Lower lobe of right lung (tissue), 2 donors: ENCODE measurements at regions not wholly inside any gene's neighbourhood (a gene's known extent, or its start where the extent isn't known, plus 50 kb on each side); places are given as distances from the start of the nearest gene placed in this dataset.

Experiments
- ATAC-seq, 2 donors: fragments of 200-7000 bp; cut with Tn5 transposase; one replicate each; pipeline ENCODE4 v1.9.1; 2020 to 2022; ENCODE audit warnings: mild to moderate bottlenecking in 2 of 2, moderate library complexity in 2 of 2
- DNase-seq: peaks from one replicate; pipeline ENCODE4 v3.0.0-alpha.2; 2020
- H3K27ac ChIP-seq: fragments of 200-600 bp; one replicate; pipeline ENCODE4 v1.8.0; 2022
- H3K27me3 ChIP-seq: fragments of 200-600 bp; one replicate; pipeline ENCODE4 v1.8.0; 2022; ENCODE audit warnings: low read depth
- H3K36me3 ChIP-seq: fragments of 200-600 bp; one replicate; pipeline ENCODE4 v1.8.0; 2022; ENCODE audit warnings: mild to moderate bottlenecking
- H3K4me1 ChIP-seq: fragments of 200-600 bp; one replicate; pipeline ENCODE4 v1.8.0; 2022
- H3K4me3 ChIP-seq: fragments of 200-600 bp; one replicate; pipeline ENCODE4 v1.8.0; 2022; ENCODE audit warnings: mild to moderate bottlenecking
- H3K9me3 ChIP-seq: fragments of 200-600 bp; one replicate; pipeline ENCODE4 v1.8.0; 2022
- intact Hi-C: fragments of 100-400 bp; cut with DNase I; formaldehyde crosslinking; loops from one replicate; pipeline ENCODE4 v1.11.0; 2022
- TF ChIP-seq, protein P1 (sequence below): fragments of 200-600 bp; IDR thresholded peaks from one replicate; pipeline ENCODE4 v1.8.0; 2022; ENCODE audit warnings: antibody characterized with exemption, mild to moderate bottlenecking
- donor health status: DM: no; HTN: yes; CAD: no; lungs with severe emphysema.

DNA sequence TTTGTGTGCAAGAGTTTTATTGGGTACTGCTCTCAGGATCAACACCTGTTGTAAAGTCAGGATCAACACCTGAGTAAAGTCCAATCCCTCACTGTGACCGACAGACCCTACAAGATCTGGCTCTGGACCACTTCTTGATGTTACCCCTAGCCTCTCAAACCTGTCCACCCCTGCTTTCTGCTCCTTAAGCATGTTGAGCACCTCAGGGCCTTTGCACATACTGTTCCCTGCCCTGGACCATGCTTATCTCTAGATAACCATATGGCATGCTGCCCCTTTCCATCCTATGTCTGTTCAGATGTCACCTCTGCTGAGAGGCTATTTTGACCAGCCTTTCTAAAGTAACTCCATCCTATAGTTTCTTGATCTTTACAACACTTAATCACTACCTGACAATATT lies 269.6 kb downstream of the SMARCA2 start:
- Histone ChIP-seq H3K27me3 (no peaks in the 10 kb centered on the region), H3K9me3 (no peaks in the 10 kb centered on the region), H3K4me1 (no peaks in the 10 kb centered on the region), H3K27ac (no peak overlapping the region), H3K36me3 (no peaks in the 10 kb centered on the region), H3K4me3 (no peak overlapping the region)
- intact Hi-C loops = no loop called here
- no peak for DNase-seq
- TF ChIP-seq, protein P1, sequence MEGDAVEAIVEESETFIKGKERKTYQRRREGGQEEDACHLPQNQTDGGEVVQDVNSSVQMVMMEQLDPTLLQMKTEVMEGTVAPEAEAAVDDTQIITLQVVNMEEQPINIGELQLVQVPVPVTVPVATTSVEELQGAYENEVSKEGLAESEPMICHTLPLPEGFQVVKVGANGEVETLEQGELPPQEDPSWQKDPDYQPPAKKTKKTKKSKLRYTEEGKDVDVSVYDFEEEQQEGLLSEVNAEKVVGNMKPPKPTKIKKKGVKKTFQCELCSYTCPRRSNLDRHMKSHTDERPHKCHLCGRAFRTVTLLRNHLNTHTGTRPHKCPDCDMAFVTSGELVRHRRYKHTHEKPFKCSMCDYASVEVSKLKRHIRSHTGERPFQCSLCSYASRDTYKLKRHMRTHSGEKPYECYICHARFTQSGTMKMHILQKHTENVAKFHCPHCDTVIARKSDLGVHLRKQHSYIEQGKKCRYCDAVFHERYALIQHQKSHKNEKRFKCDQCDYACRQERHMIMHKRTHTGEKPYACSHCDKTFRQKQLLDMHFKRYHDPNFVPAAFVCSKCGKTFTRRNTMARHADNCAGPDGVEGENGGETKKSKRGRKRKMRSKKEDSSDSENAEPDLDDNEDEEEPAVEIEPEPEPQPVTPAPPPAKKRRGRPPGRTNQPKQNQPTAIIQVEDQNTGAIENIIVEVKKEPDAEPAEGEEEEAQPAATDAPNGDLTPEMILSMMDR = no peak
- ATAC-seq = no peak

DNA sequence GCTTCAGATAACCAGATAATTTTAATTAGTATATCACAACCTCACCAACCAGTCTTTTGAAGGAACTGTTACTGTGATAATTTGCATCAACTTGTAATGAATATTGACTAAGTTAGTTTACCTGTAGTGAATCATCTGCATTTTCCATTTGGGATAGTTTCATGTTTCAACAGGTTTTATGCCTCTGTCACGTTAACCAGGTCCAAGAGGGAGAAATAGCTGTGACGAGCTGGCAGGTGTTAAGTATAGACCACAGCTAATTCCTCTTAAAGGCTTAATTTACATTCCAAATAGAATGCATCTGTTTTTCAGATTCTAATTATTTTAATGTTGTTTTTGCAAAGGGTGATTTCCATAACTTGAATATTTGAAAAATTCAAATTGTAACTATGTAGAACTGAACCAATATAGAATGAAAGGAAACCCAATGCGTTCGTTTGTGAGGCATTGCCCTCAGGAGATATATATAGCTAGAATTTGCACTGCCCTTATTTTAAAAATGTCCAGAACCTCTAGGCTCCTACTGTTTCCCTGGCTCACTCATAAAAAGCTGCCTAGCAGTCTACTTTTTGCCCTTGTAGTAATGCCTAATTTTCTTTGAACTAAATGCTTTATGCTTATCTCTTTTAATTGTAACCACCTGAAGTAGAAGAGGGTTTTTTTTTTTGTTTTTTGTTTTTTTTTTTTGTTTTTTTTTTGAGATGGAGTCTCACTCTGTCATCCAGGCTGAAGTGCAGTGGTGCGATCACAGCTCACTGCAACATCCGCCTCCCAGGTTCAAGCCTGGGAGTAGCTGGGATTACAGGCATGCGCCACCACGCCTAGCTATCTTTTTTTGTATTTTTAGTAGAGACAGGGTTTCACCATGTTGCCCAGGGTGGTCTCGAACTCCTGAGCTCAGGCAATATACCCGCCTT lies 270.5 kb downstream of the SMARCA2 start:
- Histone ChIP-seq H3K4me3 (no peak overlapping the region), H3K36me3 (no peaks in the 10 kb centered on the region), H3K27me3 (no peaks in the 10 kb centered on the region), H3K9me3 (no peaks in the 10 kb centered on the region), H3K4me1 (no peaks in the 10 kb centered on the region), H3K27ac (no peak overlapping the region)
- no peak for DNase-seq
- ATAC-seq = no peak
- intact Hi-C loops = no loop called here
- TF ChIP-seq, protein P1 = no peak

DNA sequence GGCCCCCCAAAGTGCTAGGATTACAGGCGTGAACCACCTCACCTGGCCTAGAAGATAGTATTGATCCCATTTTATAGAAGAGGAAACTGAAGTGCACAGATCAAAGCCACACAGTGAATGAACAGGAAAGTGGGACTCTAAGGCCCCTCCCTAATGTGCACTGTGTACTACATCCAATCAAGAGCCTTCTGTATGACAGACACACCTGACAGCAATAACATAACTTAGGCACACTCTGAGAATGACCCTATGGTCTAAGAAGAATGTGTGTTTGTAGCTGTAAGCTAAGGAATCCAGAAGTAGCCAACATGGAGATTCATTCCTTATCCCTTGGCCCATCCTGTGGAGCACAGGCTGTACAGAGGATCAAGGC lies 271.2 kb downstream of the SMARCA2 start:
- peak in 1 of 2 donors; percentile 18 for ATAC-seq

DNA sequence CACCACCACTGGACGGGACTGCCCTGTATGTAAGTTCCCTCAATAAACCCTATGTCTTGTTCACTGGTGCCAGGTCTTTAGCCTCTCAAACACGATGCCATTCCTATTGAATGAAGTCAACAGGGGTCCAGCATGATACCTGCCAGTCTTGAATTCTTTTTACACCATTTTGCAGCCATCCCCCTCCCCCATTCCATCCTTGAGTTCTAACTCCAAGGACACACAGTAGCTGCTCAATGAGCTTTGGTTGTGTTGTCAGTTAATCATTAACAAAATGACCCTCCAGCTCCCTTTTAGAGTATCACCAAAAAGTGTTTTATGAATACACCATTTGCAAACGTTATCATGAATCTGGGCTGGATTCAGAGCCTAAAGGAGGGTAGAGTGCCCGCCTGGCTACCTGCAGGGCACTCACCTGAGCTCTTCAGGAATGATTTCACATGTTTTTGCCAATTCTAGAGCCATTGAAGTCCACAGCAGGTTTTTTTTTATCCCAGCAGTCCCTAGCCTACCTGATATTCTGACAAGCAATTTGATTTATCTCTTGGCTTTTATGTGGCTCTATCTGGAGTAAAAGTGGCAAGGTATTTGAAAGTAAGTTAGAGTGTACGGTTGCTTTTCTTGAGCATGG lies 271.8 kb downstream of the SMARCA2 start:
- no peak overlapping the region for H3K4me3 ChIP-seq
- no peak overlapping the region for H3K27ac ChIP-seq
- no peaks in the 10 kb centered on the region for H3K9me3 ChIP-seq
- no peaks in the 10 kb centered on the region for H3K36me3 ChIP-seq
- no peaks in the 10 kb centered on the region for H3K27me3 ChIP-seq
- TF ChIP-seq, protein P1 = no peak
- no peak for DNase-seq
- ATAC-seq = peak; percentile 54 to 55
- no peaks in the 10 kb centered on the region for H3K4me1 ChIP-seq
- intact Hi-C loops = no loop called here

More for the DNA sequence above, 271.2 kb downstream of the SMARCA2 start:
- intact Hi-C loops = no loop called here
- Histone ChIP-seq H3K36me3 (no peaks in the 10 kb centered on the region), H3K4me1 (no peaks in the 10 kb centered on the region), H3K27me3 (no peaks in the 10 kb centered on the region), H3K4me3 (no peak overlapping the region), H3K27ac (no peak overlapping the region), H3K9me3 (no peaks in the 10 kb centered on the region)
- TF ChIP-seq, protein P1 = no peak
- DNase-seq = no peak

DNA sequence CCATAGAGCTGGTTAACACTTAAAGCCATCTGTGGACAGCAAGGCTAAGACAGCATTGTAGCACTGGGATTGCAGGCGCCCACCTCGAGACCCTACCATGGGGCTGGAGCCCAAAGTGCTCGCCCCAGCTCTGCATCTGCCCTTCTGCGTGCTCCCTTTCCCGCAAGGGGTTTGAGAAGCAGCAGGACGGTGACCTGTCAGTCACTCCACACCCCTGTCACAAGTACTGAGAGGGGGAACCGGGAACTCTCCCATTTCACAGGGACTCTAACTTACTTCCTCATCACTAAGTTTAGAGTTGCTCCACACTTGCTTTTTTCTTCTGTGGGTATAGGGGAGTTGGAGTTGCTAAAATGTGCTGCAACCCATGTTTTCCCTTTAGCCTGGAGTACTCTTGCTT lies 273.2 kb downstream of the SMARCA2 start:
- H3K36me3 ChIP-seq = no peaks in the 10 kb centered on the region

More for the DNA sequence above, 273.2 kb downstream of the SMARCA2 start:
- Histone ChIP-seq H3K4me1 (no peaks in the 10 kb centered on the region), H3K27me3 (no peaks in the 10 kb centered on the region), H3K27ac (no peak overlapping the region), H3K4me3 (no peak overlapping the region), H3K9me3 (no peaks in the 10 kb centered on the region)
- TF ChIP-seq, protein P1 = no peak
- intact Hi-C loops = no loop called here
- DNase-seq = no peak
- ATAC-seq = no peak
